ENCODE measurements at regions not wholly inside any gene's neighbourhood (a gene's known extent, or its start where the extent isn't known, plus 50 kb on each side); places are given as distances from the start of the nearest gene placed in this dataset.

GRCh38 chr16:64534180-64534780, 587.6 kb downstream of the CDH11 start:
- TF ChIP-seq CTCF (IDR thresholded peaks at IDR 0.05) (no peak), POLR2AphosphoS5 (IDR thresholded peaks at IDR 0.05) (no peak)

Data from transverse colon (tissue), 4 donors.